NCI-H1092 (cell line): ENCODE measurements at regions not wholly inside any gene's neighbourhood (a gene's known extent, or its start where the extent isn't known, plus 50 kb on each side); places are given as distances from the start of the nearest gene placed in this dataset.
A peak's percentile ranks its signal among the peaks of the same experiment; 100 is the strongest.
"Not testable (repeated sequence)": the region's sequence is repeated elsewhere in the genome, so short reads cannot be mapped to it uniquely, and the experiment has no call there.

ENCODE experiments used
- DNase-seq: peaks from one replicate; lab custom pipeline; 2025; lab: John Stamatoyannopoulos, UW

DNA sequence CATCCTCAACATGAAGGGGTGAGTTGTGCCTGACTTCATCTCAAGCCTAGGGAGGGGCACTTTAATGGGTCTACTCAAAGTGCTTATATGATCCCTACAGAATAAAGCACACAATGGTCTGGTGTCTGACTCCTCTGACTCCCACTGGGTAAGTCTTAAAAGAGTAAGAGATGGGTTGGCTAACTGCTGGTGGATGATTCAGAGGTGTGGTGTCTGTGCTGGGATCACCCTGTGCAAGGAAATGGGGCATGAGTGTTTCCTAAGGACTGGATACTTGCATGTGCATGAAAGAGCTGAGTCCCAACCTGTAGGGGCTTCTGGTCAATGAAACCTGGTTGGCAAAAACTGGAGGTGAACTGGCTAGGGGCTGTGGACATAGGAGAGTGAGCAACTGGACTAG, 158.8 kb downstream of the IL20RB start:
- no peak for DNase-seq

- DNase-seq: peak; percentile 1
These were observed 164.0 kb downstream of the IL20RB start for GRCh38 chr3:137121704-137122314.

DNA sequence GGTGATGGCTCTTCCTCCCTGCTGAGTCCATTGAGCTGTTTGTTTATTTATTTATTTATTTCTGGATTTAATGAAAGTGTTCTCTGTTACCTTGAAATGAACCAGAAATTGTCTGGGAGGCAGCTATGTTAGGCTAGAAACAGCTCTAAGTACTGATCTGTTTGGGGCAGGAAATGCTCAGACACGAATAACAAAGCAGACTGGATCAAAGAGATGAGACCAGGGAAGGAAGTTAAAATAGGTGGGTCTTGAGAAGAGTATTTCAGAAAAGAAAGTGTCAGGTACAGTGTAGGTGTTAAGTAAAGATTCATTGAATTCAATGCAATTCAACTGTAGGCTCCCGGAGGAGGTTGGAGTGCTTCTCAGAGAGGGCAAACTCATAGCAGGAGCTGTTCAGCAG, 173.3 kb downstream of the IL20RB start:
- no peak for DNase-seq

GRCh38 chr3:137134431-137134830, 176.6 kb downstream of the IL20RB start:
- DNase-seq: no peak

GRCh38 chr3:137148406-137148805, 190.6 kb downstream of the IL20RB start:
- no peak for DNase-seq

DNA sequence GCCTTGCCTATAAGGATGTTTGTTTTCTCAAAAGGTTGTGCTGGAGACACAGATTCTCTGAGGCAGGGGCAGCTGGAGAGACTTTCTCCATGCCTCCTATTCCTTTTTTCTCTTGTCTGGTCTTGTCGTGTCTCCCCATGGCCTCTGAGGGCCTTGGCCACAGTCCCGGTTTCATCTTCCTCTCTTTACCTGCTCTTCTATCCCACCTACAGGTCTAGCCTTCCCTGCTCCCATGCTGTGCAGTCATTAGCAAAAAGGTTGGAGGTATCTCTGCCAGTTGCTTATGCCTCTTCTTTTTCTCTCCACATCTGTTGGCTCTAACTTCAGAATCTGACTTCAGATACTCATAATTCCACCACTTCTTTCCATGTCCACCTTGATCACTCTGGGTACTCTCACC, 191.1 kb downstream of the IL20RB start:
- DNase-seq: no peak

- no peak for DNase-seq
These were observed 193.0 kb downstream of the IL20RB start for GRCh38 chr3:137150825-137151224.

- not testable (repeated sequence) for DNase-seq
These were observed 195.3 kb downstream of the IL20RB start for GRCh38 chr3:137153046-137153445.

- no peak for DNase-seq
These were observed 205.6 kb downstream of the IL20RB start for GRCh38 chr3:137163241-137163871.

GRCh38 chr3:137163958-137164357, 206.2 kb downstream of the IL20RB start:
- no peak for DNase-seq

DNA sequence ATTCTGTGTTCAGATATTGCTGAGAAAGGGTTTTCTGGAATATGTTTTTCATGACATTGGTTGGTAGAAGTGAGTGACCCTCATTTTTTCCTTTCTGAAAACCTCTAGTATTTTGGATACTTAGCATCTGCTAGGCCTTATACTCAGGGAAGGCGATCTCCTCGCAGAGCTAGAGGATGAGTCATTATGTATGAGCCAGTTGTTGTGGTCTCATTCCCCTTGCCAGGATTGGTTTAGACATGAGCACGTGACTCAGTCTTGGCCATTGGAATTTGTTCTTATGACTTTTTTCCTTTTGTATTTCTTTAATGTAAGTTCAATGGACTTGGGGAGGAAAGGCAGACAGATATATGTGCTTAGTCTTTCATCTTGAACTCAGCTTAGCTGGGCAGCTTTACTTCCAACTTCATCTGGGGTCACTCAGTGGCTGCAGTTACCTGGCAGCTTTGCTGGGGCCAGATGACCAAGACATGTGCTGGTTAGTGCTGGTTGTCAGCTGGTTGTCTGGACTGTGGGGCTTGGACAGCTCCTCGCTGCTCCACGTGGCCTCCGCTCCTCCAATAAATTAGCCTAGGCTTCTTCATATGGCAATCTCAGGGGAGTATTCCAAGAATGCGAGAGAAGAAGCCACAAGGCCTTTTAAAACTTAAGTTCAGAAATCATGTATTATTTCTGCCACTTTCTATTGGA, 207.5 kb downstream of the IL20RB start:
- DNase-seq: no peak

DNA sequence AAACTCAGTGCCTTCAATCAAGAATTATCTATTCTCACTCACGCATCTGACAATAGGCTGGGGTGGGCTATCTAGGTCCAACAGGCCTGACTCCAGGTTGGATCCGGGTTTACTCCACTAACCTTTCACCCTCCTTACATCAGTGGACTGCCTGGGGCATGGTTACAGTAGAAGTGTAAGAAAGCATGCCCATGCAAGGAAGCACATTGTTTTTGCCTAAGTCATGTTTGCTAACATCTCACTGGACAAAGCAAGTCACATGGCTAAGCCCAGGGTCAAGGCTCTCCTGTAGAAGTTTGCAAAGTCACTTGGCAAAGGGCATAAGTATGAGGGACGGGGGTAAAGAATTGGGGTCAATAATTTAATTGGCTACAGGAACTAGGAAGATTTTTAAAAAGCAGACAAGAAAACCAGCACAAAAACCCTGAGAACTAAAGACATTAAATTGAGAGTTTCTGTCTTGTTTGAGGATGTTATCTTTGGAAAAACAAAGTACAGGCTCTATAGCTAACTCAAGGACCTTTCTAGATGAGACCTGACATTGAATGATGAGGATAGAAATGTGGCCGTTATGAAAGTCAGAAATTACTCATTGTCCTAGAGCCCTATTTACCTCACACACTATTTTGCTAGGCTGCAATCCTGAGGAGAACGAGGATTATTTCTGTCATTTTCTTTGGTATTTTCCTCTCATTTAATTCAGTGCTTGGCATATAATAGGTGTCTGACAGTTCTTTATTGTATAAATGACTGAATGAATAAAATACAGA, 214.2 kb downstream of the IL20RB start:
- no peak for DNase-seq

DNA sequence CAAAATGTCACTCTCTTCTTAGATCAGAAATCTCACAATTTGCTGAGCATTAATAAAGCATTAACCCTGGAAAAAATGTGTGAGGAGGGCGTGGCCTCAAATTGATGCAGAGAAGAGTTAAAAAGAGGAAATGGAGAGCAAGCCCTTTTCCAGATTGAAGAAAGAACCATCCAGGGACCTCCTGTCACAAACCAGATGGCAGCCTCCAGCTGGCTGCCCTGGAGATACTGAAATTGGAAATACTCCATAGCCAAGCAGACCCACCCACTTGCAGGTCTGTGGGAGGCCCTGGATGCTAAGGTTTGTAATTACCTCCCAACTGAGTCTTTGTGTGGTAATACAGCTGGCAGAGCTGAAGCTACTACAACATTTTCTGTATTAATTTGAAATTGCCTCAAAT, 214.9 kb downstream of the IL20RB start:
- DNase-seq: no peak

- no peak for DNase-seq
These were observed 216.7 kb downstream of the IL20RB start for GRCh38 chr3:137174514-137174913.

DNA sequence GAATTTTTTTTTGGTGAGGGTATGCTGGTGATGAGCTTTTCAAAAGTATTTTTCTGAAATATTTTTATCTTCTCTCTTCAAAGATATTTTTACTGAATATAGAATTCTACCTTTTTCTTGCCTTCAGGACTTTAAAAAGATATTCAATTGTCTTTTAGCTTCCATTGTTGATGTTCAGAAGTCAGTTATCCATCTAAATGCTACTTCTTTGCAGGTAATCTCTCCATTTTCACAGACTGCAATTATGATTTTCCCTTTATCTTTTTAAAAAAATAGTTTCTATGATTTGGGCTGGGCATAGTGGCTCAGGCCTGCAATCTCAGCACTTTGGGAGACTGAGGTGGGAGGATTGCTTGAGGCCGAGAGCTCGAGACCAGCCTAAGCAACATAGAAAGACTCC, 222.4 kb downstream of the IL20RB start:
- DNase-seq: no peak

GRCh38 chr3:137191133-137191923, 233.5 kb downstream of the IL20RB start:
- no peak for DNase-seq

DNA sequence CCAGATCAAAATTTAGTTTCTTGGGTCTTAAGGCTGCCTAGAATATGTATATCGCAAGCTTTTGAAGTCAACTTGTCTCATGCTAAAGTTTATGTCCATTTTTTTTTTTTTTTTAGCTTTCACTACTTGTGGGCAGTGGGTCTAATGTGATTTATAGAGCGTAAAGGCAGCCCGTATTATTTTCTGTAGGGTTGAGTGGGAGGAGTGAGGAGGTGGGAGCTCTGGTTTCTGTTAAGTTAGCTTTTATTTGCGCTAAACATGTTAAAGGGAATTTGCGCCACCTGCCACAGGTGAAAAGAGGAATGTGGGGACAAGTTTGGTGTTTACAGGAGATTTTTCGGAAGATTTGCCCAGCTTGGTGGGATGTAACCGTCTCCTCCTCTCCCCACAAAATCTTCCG, 234.2 kb downstream of the IL20RB start:
- no peak for DNase-seq

DNA sequence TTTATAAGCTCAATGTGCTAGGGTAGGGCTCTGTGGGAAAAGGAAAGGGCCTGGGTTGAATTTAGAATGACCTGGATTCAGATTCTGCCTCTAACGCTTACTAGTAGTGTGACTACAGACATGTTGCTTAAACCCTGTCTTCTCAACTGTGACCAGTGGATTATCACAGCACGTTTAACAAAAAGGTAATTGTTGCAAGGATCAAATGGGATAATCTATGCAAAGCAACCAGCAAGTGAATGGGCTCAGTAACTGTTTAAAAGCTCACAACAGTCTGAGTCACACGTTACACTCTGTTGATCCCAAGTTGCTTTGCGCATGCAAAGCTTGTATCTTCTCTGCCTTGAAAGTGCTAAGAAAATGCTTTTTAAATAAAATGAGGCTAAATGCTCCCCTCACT, 236.5 kb downstream of the IL20RB start:
- DNase-seq: no peak

DNA sequence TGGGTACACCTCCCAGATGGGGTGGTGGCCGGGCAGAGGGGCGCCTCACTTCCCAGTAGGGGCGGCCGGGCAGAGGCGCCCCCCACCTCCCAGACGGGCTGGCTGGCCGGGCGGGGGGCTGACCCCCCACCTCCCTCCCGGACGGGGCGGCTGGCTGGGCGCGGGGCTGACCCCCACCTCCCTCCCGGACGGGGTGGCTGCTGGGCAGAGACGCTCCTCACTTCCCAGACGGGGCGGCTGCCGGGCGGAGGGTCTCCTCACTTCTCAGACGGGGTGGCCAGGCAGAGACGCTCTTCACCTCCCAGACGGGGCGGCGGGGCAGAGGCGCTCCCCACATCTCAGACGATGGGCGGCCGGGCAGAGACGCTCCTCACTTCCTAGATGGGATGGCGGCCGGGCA, 240.6 kb downstream of the IL20RB start:
- DNase-seq: not testable (repeated sequence)

- DNase-seq: no peak
These were observed 241.9 kb downstream of the IL20RB start for GRCh38 chr3:137199678-137200077.

GRCh38 chr3:137201066-137201465, 243.3 kb downstream of the IL20RB start:
- no peak for DNase-seq

- DNase-seq: peak; percentile 3
These were observed 245.2 kb downstream of the IL20RB start for GRCh38 chr3:137202941-137203340.
